C4-2B (cell line): ENCODE measurements at regions not wholly inside any gene's neighbourhood (a gene's known extent, or its start where the extent isn't known, plus 50 kb on each side); places are given as distances from the start of the nearest gene placed in this dataset.

Experiments
- CTCF ChIP-seq: fragments of 450-650 bp; conservative IDR thresholded peaks from 2 replicates; pipeline ENCODE4 v1.5.1; 2017; ENCODE audit warnings: mild to moderate bottlenecking
- ZFX ChIP-seq: fragments of 450-650 bp; IDR thresholded peaks from 2 replicates; pipeline ENCODE4 v1.6.1; 2017

- TF ChIP-seq CTCF (no peak), ZFX (no peak)
Observed at GRCh38 chr5:62046191-62046590, 259.8 kb upstream of the KIF2A start.
